ENCODE measurements at regions not wholly inside any gene's neighbourhood (a gene's known extent, or its start where the extent isn't known, plus 50 kb on each side); places are given as distances from the start of the nearest gene placed in this dataset.

- ATAC-seq: no peak
- Histone ChIP-seq H3K4me3 (no peak overlapping the region), H3K9me3 (no peaks in the 10 kb centered on the region), H3K27ac (no peak overlapping the region), H3K36me3 (no peaks in the 10 kb centered on the region), H3K27me3 (no peaks in the 10 kb centered on the region), H3K4me1 (peaks cover 0 to 2% (median 0%) of the 10 kb centered on the region in 3 donors)
- TF ChIP-seq EP300 (IDR thresholded peaks at IDR 0.05): no peak
- TF ChIP-seq POLR2A (IDR thresholded peaks at IDR 0.05): no peak
- no peak for TF ChIP-seq CTCF (IDR thresholded peaks at IDR 0.05)
- no peak for TF ChIP-seq POLR2AphosphoS5 (IDR thresholded peaks at IDR 0.05)
- 41 to 71% methylated on average over 1 to 4 of the region's 5 CpGs for WGBS, 2 donors (ENCODE audit: low coverage in 1 of 2)
Measured at GRCh38 chr2:186913870-186914269, 64.9 kb upstream of the ZSWIM2 start.

GRCh38 chr2:186912979-186913378 lies 64.0 kb upstream of the ZSWIM2 start:
- WGBS, 2 donors (ENCODE audit: low coverage in 1 of 2): 61 to 92% methylated on average over 2 of the region's 2 CpGs
- Histone ChIP-seq H3K4me3 (no peak overlapping the region), H3K9me3 (no peaks in the 10 kb centered on the region), H3K4me1 (no peaks in the 10 kb centered on the region), H3K27me3 (no peaks in the 10 kb centered on the region), H3K27ac (no peak overlapping the region), H3K36me3 (no peaks in the 10 kb centered on the region)
- ATAC-seq: no peak
- no peak for TF ChIP-seq POLR2AphosphoS5 (IDR thresholded peaks at IDR 0.05)
- TF ChIP-seq POLR2A (IDR thresholded peaks at IDR 0.05): no peak
- TF ChIP-seq CTCF (IDR thresholded peaks at IDR 0.05): no peak
- TF ChIP-seq EP300 (IDR thresholded peaks at IDR 0.05): no peak

- Histone ChIP-seq H3K9me3 (no peaks in the 10 kb centered on the region), H3K4me3 (no peak overlapping the region), H3K36me3 (no peaks in the 10 kb centered on the region), H3K4me1 (no peaks in the 10 kb centered on the region), H3K27me3 (no peaks in the 10 kb centered on the region), H3K27ac (no peak overlapping the region)
- WGBS, 2 donors (ENCODE audit: low coverage in 1 of 2): 86 to 100% methylated on average over 2 of the region's 8 CpGs
- TF ChIP-seq POLR2AphosphoS5 (IDR thresholded peaks at IDR 0.05) (no peak), EP300 (IDR thresholded peaks at IDR 0.05) (no peak), CTCF (IDR thresholded peaks at IDR 0.05) (no peak)
- no peak for ATAC-seq
Measured at GRCh38 chr2:186911551-186912085, 62.6 kb upstream of the ZSWIM2 start.

- H3K27me3 ChIP-seq: no peaks in the 10 kb centered on the region
- no peak for ATAC-seq
- WGBS, 2 donors (ENCODE audit: low coverage in 1 of 2): 69 to 91% methylated on average over 4 of the region's 4 CpGs
- H3K4me1 ChIP-seq: no peaks in the 10 kb centered on the region
- H3K9me3 ChIP-seq: no peaks in the 10 kb centered on the region
- no peak overlapping the region for H3K27ac ChIP-seq
- H3K36me3 ChIP-seq: no peaks in the 10 kb centered on the region
- no peak overlapping the region for H3K4me3 ChIP-seq
- TF ChIP-seq CTCF (IDR thresholded peaks at IDR 0.05) (no peak), EP300 (IDR thresholded peaks at IDR 0.05) (no peak), POLR2AphosphoS5 (IDR thresholded peaks at IDR 0.05) (no peak), POLR2A (IDR thresholded peaks at IDR 0.05) (no peak)
Measured at GRCh38 chr2:186910996-186911395, 62.0 kb upstream of the ZSWIM2 start.

- no peak overlapping the region for H3K27ac ChIP-seq
- H3K27me3 ChIP-seq: no peaks in the 10 kb centered on the region
- TF ChIP-seq CTCF (IDR thresholded peaks at IDR 0.05) (no peak), POLR2AphosphoS5 (IDR thresholded peaks at IDR 0.05) (no peak), EP300 (IDR thresholded peaks at IDR 0.05) (no peak), POLR2A (IDR thresholded peaks at IDR 0.05) (no peak)
- H3K9me3 ChIP-seq: no peaks in the 10 kb centered on the region
- ATAC-seq: no peak
- no peaks in the 10 kb centered on the region for H3K4me1 ChIP-seq
- WGBS, 2 donors (ENCODE audit: low coverage in 1 of 2): 74 to 90% methylated on average over 2 to 3 of the region's 3 CpGs
- no peak overlapping the region for H3K4me3 ChIP-seq
- no peaks in the 10 kb centered on the region for H3K36me3 ChIP-seq
Measured at GRCh38 chr2:186909095-186909494, 60.1 kb upstream of the ZSWIM2 start.

Measured in gastroesophageal sphincter (tissue), 4 donors.